ELR (cell line): ENCODE measurements at regions not wholly inside any gene's neighbourhood (a gene's known extent, or its start where the extent isn't known, plus 50 kb on each side); places are given as distances from the start of the nearest gene placed in this dataset.

Experiments used
- DNase-seq: peaks from one replicate; pipeline ENCODE4 v3.0.0-alpha.2; 2015; ENCODE audit warnings: low read depth

- DNase-seq: no peak
Measured at GRCh38 chr5:155866971-155867370, 460.0 kb upstream of the SGCD start.

GRCh38 chr5:155867522-155868088 lies 459.4 kb upstream of the SGCD start:
- DNase-seq: no peak

- DNase-seq: no peak
Measured at GRCh38 chr5:155870636-155871035, 456.3 kb upstream of the SGCD start.

- no peak for DNase-seq
Measured at GRCh38 chr5:155871623-155872022, 455.3 kb upstream of the SGCD start.

- DNase-seq: no peak
Measured at GRCh38 chr5:155872629-155873220, 454.2 kb upstream of the SGCD start.

GRCh38 chr5:155878991-155879575 lies 447.9 kb upstream of the SGCD start:
- DNase-seq: no peak

GRCh38 chr5:155884041-155884440 lies 442.9 kb upstream of the SGCD start:
- no peak for DNase-seq

GRCh38 chr5:155885199-155885598 lies 441.8 kb upstream of the SGCD start:
- no peak for DNase-seq

- DNase-seq: no peak
Measured at GRCh38 chr5:155886311-155887031, 440.5 kb upstream of the SGCD start.

- no peak for DNase-seq
Measured at GRCh38 chr5:155895484-155895883, 431.5 kb upstream of the SGCD start.

- DNase-seq: no peak
Measured at GRCh38 chr5:155897761-155898160, 429.2 kb upstream of the SGCD start.

GRCh38 chr5:155898284-155898683 lies 428.7 kb upstream of the SGCD start:
- no peak for DNase-seq

GRCh38 chr5:155903791-155904190 lies 423.2 kb upstream of the SGCD start:
- DNase-seq: no peak

GRCh38 chr5:155905364-155905763 lies 421.6 kb upstream of the SGCD start:
- DNase-seq: no peak

- no peak for DNase-seq
Measured at GRCh38 chr5:155906046-155906445, 420.9 kb upstream of the SGCD start.

- DNase-seq: no peak
Measured at GRCh38 chr5:155908543-155908942, 418.4 kb upstream of the SGCD start.

- DNase-seq: no peak
Measured at GRCh38 chr5:155912291-155912690, 414.7 kb upstream of the SGCD start.

- no peak for DNase-seq
Measured at GRCh38 chr5:155914766-155915165, 412.2 kb upstream of the SGCD start.

GRCh38 chr5:155915601-155916000 lies 411.4 kb upstream of the SGCD start:
- DNase-seq: no peak

GRCh38 chr5:155919126-155919525 lies 407.8 kb upstream of the SGCD start:
- DNase-seq: no peak

- no peak for DNase-seq
Measured at GRCh38 chr5:155919725-155920124, 407.2 kb upstream of the SGCD start.

GRCh38 chr5:155921621-155922020 lies 405.3 kb upstream of the SGCD start:
- no peak for DNase-seq

- no peak for DNase-seq
Measured at GRCh38 chr5:155923784-155924183, 403.2 kb upstream of the SGCD start.
